SH-SY5Y (cell line): ENCODE measurements at regions not wholly inside any gene's neighbourhood (a gene's known extent, or its start where the extent isn't known, plus 50 kb on each side); places are given as distances from the start of the nearest gene placed in this dataset.

Experiments
- GATA2 ChIP-seq: IDR thresholded peaks from 2 replicates; pipeline ENCODE4 v1.6.1; 2011; ENCODE audit warnings: mild to moderate bottlenecking, low read depth, low read length
- GATA3 ChIP-seq: IDR thresholded peaks from 2 replicates; pipeline ENCODE4 v1.6.1; 2011; ENCODE audit warnings: low read depth, mild to moderate bottlenecking, low read length, moderate library complexity

GRCh38 chr2:184346338-184346862 is 251.9 kb upstream of the ZNF804A start:
- TF ChIP-seq GATA3 (no peak), GATA2 (no peak)

DNA sequence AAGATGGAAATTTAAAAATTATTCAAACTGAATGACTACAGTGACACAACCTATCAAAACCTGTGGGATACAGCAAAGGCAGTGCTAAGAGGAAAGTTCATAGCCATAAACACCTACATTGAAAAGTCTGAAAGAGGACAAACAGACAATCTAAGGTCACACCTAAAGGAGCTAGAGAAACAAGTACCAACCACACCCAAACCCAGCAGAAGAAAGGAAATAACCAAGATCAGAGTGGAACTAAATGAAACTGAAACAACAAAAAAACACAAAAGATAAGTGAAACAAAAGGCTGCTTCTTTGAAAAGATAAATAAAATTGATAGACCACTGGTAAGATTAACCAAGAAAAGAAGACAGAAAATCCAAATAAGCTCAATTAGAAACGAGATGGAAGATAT is 247.2 kb upstream of the ZNF804A start:
- TF ChIP-seq GATA3 = no peak
- TF ChIP-seq GATA2 = no peak

- TF ChIP-seq GATA3 = no peak
- TF ChIP-seq GATA2 = no peak
Measured at GRCh38 chr2:184357033-184357432, 241.3 kb upstream of the ZNF804A start.

DNA sequence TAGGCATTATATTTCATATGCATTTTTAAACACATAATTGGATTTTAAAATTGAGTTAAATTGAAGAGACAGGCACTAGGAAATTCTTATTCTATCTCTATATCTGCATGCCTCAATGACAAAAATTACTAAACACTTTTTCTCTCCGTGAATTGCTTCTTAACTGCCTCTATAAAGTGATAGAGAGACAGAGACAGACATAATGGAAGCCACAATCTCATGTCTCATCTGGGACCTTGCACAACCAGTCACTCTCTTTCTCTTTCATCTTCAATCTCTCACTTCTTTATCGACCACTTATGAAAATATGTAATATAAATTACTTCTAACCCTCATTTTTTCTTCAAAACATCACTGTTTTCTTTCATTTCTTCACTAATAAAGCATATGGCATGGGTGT is 238.9 kb upstream of the ZNF804A start:
- TF ChIP-seq GATA3 (no peak), GATA2 (no peak)

- TF ChIP-seq GATA3 (no peak), GATA2 (no peak)
Measured at GRCh38 chr2:184363213-184363612, 235.1 kb upstream of the ZNF804A start.

DNA sequence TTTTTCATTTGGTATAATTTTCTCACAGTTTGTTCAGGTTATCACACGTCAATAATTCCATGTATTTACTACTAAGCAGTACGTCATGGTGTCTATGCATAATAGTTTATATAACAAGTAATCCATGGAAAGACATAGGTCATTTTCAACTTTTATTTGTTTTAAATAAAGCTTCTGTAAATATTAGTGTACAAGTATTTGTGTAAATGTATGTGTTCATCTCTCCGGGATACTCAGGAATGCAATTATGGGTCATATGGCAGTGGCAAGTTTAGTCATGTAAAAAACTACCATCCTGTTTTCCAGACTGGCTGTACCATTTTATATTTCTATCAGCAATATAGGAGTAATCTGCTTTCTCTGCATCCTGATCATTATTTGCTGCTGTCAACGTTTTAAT is 231.1 kb upstream of the ZNF804A start:
- TF ChIP-seq GATA3 = no peak
- no peak for TF ChIP-seq GATA2

GRCh38 chr2:184369307-184369706 is 229.0 kb upstream of the ZNF804A start:
- TF ChIP-seq GATA2 = no peak
- TF ChIP-seq GATA3 = no peak

DNA sequence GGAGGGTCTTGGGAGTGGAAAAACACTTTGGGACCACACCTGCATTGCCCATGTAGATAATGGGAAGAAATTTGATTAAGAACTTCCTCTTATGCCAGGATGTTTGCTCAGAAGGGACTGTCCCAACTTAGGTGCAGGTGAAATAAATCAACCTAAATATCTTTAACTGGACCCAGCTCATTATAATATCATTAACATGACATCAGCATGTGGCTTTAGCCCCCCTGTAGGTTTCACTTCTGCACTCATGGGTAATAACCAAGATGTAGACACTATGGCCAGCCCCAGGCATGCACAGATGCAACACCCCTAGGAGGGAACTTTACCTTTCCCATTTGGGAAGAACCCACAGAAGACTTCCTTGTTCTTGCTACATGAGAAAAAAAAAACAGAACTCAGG is 227.4 kb upstream of the ZNF804A start:
- TF ChIP-seq GATA3 (no peak), GATA2 (no peak)

GRCh38 chr2:184371641-184372040 is 226.7 kb upstream of the ZNF804A start:
- no peak for TF ChIP-seq GATA2
- no peak for TF ChIP-seq GATA3

- no peak for TF ChIP-seq GATA2
- no peak for TF ChIP-seq GATA3
Measured at GRCh38 chr2:184372484-184372883, 225.8 kb upstream of the ZNF804A start.

DNA sequence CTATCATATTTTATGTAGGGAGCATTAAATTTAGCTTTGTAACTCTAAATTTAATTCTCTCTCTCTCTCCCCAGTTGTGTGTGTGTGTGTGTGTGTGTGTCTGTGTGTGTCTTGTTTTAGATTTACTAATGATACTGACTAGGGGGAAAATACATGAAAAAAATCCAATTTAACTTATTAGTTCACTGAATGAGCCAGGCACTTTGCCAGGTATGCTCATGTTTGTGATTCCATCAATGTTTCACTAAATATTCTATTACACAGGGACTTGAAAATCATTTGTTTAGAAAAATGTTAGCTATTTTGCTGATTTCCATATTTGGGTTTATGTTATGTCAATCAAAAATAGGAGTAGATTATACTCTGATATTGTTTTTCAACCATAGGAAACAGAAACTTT is 203.7 kb upstream of the ZNF804A start:
- no peak for TF ChIP-seq GATA3

DNA sequence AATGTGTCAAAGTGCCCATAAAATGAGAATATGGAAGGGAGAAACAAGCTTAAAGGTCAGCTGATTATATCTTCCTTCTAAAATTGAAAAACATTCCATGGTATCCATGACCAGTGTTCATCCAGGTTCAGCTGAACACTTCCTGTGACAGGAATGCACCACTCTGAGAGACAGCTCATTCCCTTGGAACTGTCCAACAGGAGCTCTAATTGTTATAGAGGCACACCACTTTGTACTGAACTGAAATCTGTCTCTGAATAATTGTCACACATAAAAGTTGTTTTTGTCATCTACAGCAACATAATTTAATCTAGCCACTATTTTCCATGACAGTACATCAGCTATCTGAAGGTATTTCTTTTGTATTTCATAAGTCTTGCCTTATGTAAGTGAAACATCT is 195.9 kb upstream of the ZNF804A start:
- TF ChIP-seq GATA2 (no peak), GATA3 (no peak)

DNA sequence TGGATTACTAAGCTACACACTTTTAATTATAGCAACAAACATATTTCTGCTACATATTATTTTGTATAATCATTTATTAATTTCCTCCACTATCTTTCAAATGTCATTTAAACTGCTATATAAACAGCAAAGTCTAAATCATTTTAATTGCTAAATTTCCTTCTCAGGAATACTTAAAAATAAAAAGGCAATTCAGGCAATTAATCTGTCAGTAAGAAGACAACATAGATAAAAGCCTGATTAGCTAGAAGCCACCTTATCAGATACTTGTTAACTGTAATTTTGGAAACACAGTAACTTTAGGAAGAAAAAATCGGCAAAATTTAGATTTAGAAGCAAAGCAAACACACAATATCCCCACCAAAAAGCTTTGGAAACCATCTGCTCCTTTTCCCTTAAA is 188.2 kb upstream of the ZNF804A start:
- TF ChIP-seq GATA3 (no peak), GATA2 (no peak)

- TF ChIP-seq GATA3 (no peak), GATA2 (no peak)
Measured at GRCh38 chr2:184413221-184413620, 185.1 kb upstream of the ZNF804A start.

DNA sequence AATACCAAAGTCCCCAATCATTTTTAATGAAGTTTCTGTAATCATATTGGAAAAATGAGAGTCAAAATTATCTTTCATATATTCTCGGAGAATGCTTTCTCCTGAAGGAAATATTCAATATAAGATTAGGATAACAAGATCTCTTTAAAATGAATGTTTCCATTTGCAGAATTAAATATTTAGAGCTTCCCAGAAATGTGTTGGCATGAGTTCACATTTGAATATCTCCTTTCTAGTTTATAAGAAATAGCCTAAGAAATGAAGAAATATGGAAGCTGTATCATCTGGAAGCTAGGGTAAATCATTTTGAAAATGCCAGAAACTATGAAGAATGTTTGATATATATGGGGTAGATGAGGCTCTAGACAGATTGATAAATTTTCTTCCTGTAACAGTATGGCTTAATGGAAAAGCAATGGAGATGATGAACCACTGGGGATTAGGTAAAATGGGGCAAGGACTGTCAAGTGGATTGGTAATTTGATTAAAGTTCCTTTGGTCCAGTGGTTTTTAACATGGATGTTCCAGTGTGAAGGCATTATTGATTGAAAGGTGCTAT is 184.6 kb upstream of the ZNF804A start:
- TF ChIP-seq GATA3 (no peak), GATA2 (no peak)

DNA sequence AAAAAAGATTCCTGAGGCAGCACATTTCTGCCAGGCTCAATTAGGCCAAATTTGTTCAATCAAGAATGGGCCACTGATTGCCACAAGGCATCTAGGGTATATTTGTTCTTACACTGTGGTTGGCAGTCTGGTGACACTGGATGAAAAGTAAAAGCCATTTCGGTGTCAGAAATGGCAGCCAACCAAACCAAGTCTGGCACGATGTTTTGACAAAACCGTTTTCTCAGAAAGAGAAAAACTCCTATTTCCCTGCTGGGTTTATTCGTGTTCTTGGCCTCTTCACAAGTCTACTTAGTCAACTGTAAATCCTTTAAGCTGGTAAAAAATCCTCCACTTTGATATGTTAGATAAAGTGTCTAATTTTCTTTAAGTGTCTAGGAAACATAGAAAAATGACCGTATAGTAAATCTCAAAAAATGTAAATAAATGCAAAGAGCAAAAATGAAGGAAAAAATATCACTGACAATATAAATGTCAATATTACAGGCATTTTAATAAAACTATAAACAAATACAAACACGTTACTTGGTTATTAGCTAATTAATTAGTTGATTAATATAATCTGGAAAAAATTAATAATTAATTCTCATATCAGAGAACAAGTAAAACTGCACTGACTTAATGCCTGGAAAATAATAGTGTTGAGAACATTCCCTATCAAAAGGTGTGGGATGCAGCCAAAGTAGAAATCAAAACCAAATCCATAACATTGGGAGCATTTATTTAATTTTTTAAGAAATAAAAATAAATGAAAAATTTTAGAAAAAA is 182.0 kb upstream of the ZNF804A start:
- TF ChIP-seq GATA2 (no peak), GATA3 (no peak)
